K562 (cell line): ENCODE measurements at regions not wholly inside any gene's neighbourhood (a gene's known extent, or its start where the extent isn't known, plus 50 kb on each side); places are given as distances from the start of the nearest gene placed in this dataset.

Experiments used
- ATAC-seq: fragments of 200-7000 bp; cut with Tn5 transposase; 3 replicates; pipeline ENCODE4 v1.9.1; 2020; ENCODE audit warnings: moderate library complexity
- BruUV-seq: library from RNA; stranded (reverse); fragments of 400-500 nt; replicated peaks from 2 replicates; lab custom pipeline; 2021; lab: Mats Ljungman, UMichigan
- CTCF ChIA-PET: fragments of 300-600 bp; formaldehyde crosslinking; extraction: SDS; loops from one replicate; lab custom pipeline; 2021; ENCODE audit warnings: low intra/inter-chr PET ratio; lab: Yijun Ruan, JAX
- POLR2A ChIA-PET: fragments of 300-600, 350-650 bp; sonication (Branson Sonifier 250); formaldehyde crosslinking; extraction: SDS; loops from one replicate; lab custom pipeline; 2021; ENCODE audit warnings: antibody characterized with exemption, inconsistent platforms; lab: Yijun Ruan, JAX
- DNase-seq, 4 experiments: peaks; one replicate each; pipeline versions ENCODE4 v3.0.0 to v3.0.0-alpha.2; 2011 to 2018; ENCODE audit warnings: low spot score in 3 of 4, mixed read lengths in 3 of 4; ENCODE audit errors: extremely low read depth in 1 of 4
- FAIRE-seq: peaks from 2 replicates; lab custom pipeline; 2011; peaks lifted over from hg19 to GRCh38; lab: Jason Lieb, UNC
- H2AFZ ChIP-seq: 2 replicates; pipeline ENCODE4 v1.6.0; 2011; ENCODE audit warnings: low read depth, low read length, control low read depth, inconsistent platforms
- H3K27ac ChIP-seq: fragments of 200-600 bp; 3 replicates; pipeline ENCODE4 v1.8.0; 2011; ENCODE audit warnings: low read depth, mild to moderate bottlenecking, control low read depth, inconsistent platforms, low read length, moderate library complexity, mixed read lengths; ENCODE audit errors: extremely low read depth
- H3K27me3 ChIP-seq, 2 experiments: fragments of 300-600 bp in 1 of 2; 2 replicates in 1 of 2; 3 replicates in 1 of 2; pipeline versions ENCODE4 v1.6.0 to v1.8.0; 2011; ENCODE audit warnings: inconsistent platforms in 2 of 2, low read length in 2 of 2, mild to moderate bottlenecking in 1 of 2, mixed read lengths in 1 of 2, moderate library complexity in 1 of 2; ENCODE audit not compliant: control insufficient read depth in 2 of 2, insufficient read depth in 2 of 2
- H3K36me3 ChIP-seq: fragments of 300-600 bp; 3 replicates; pipeline ENCODE4 v1.8.0; 2011; ENCODE audit warnings: mild to moderate bottlenecking, low read length, inconsistent platforms; ENCODE audit not compliant: control insufficient read depth, insufficient read depth
- H3K4me1 ChIP-seq, 2 experiments: fragments of 200-600 bp in 1 of 2; replicated peaks in 1 of 2; 2 replicates in 1 of 2; 3 replicates in 1 of 2; pipeline versions ENCODE4 v1.5.1 to v1.8.0; 2011; ENCODE audit warnings: inconsistent platforms in 2 of 2, low read length in 2 of 2, mild to moderate bottlenecking in 1 of 2, mixed read lengths in 1 of 2, moderate library complexity in 1 of 2; ENCODE audit not compliant: control insufficient read depth in 2 of 2, insufficient read depth in 2 of 2
- H3K4me2 ChIP-seq: 2 replicates; pipeline ENCODE4 v1.6.1; 2011; ENCODE audit warnings: low read length, control low read depth, inconsistent platforms, mixed read lengths; ENCODE audit not compliant: insufficient read depth
- H3K4me3 ChIP-seq: fragments of 200-600 bp; sonication (generic), shearing (Covaris generic); 2 replicates; pipeline ENCODE4 v1.5.1; 2016; ENCODE audit warnings: control low read depth, inconsistent platforms
- H3K79me2 ChIP-seq: fragments of 200-600 bp; 3 replicates; pipeline ENCODE4 v1.8.0; 2011; ENCODE audit warnings: low read length, inconsistent platforms; ENCODE audit not compliant: control insufficient read depth, insufficient read depth
- H3K9ac ChIP-seq, 2 experiments: 2 replicates each; pipeline versions ENCODE4 v1.6.0 to v1.6.1; 2011; ENCODE audit warnings: low read depth in 2 of 2, low read length in 2 of 2, control low read depth in 1 of 2, inconsistent platforms in 1 of 2, mild to moderate bottlenecking in 1 of 2, mixed read lengths in 1 of 2; ENCODE audit not compliant: insufficient read depth in 1 of 2
- H3K9me1 ChIP-seq: one replicate; pipeline ENCODE4 v1.6.0; 2011; ENCODE audit warnings: inconsistent platforms, mild to moderate bottlenecking, low read length, moderate library complexity; ENCODE audit not compliant: control insufficient read depth, insufficient read depth
- H3K9me3 ChIP-seq: replicated peaks from 2 replicates; pipeline ENCODE4 v1.5.1; 2011; ENCODE audit warnings: low read depth, low read length, inconsistent platforms; ENCODE audit not compliant: control insufficient read depth, insufficient read depth
- H4K20me1 ChIP-seq: replicated peaks from 2 replicates; pipeline ENCODE4 v1.6.1; 2011; ENCODE audit warnings: low read length, inconsistent platforms, mixed read lengths; ENCODE audit not compliant: control insufficient read depth, insufficient read depth
- RAD51 ChIP-seq: fragments of 450-650 bp; IDR thresholded peaks from 2 replicates; pipeline ENCODE4 v1.7.1; 2016; ENCODE audit warnings: low read depth, mild to moderate bottlenecking, borderline replicate concordance
- RB1 ChIP-seq: fragments of 450-650 bp; IDR thresholded peaks from 2 replicates; pipeline ENCODE4 v1.6.1; 2017; ENCODE audit warnings: low read depth, mild to moderate bottlenecking
- SMAD2 ChIP-seq: fragments of 150-350 bp; IDR thresholded peaks from 2 replicates; pipeline ENCODE4 v1.6.1; 2014; ENCODE audit warnings: low read depth, mild to moderate bottlenecking, low read length
- SMAD3 ChIP-seq: fragments of 450-650 bp; formaldehyde crosslinking; conservative IDR thresholded peaks from 2 replicates; pipeline ENCODE4 v1.4.0; 2020; ENCODE audit warnings: mild to moderate bottlenecking
- SP1 ChIP-seq: sonication (generic); formaldehyde crosslinking; IDR thresholded peaks from 2 replicates; pipeline ENCODE4 v1.8.1; 2022; ENCODE audit warnings: mild to moderate bottlenecking, missing genetic modification reagents
- SRSF9 ChIP-seq: fragments of 200-400 bp; formaldehyde crosslinking; IDR thresholded peaks from 2 replicates; pipeline ENCODE4 v1.6.1; 2017; ENCODE audit warnings: low read depth, low read length, borderline replicate concordance
- WHSC1 ChIP-seq: IDR thresholded peaks from one replicate; pipeline ENCODE4 v1.6.1; 2012; ENCODE audit warnings: low read length, control low read depth, inconsistent platforms
- ZFP1 ChIP-seq: fragments of 450-650 bp; formaldehyde crosslinking; IDR thresholded peaks from 2 replicates; pipeline ENCODE4 v1.4.0; 2020; ENCODE audit warnings: mild to moderate bottlenecking, mixed read lengths
- ZNF436 ChIP-seq: fragments of 250-450, 450-650 bp; sonication (Bioruptor Pico); formaldehyde crosslinking; IDR thresholded peaks from 2 replicates; pipeline ENCODE4 v1.7.0; 2020; ENCODE audit warnings: mild to moderate bottlenecking
- WGBS: fragments of 100-300 bp; shearing (Covaris generic); methylation state at CpG from one replicate; pipeline ENCODE4 v1.1.6; 2016; ENCODE audit warnings: low coverage, mixed read lengths; ENCODE audit not compliant: insufficient coverage; ENCODE audit errors: missing lambda C conversion rate; 5-methylcytosine and 5-hydroxymethylcytosine counted together
- in situ Hi-C: fragments of 300-500 bp; cut with MboI; formaldehyde crosslinking; loops from 4 replicates; pipeline ENCODE4 v1.15.0; 2018; ENCODE audit warnings: inconsistent platforms, mixed read lengths
- intact Hi-C: fragments of 100-400 bp; cut with micrococcal nuclease; formaldehyde crosslinking; loops from 2 replicates; pipeline ENCODE4 v1.14.2; 2022
- TF ChIP-seq, protein P1 (sequence below): fragments of 250-450 bp; sonication (Bioruptor Pico); IDR thresholded peaks from 2 replicates; pipeline ENCODE4 v1.9.0; 2021; ENCODE audit warnings: mild to moderate bottlenecking, inconsistent platforms

DNA sequence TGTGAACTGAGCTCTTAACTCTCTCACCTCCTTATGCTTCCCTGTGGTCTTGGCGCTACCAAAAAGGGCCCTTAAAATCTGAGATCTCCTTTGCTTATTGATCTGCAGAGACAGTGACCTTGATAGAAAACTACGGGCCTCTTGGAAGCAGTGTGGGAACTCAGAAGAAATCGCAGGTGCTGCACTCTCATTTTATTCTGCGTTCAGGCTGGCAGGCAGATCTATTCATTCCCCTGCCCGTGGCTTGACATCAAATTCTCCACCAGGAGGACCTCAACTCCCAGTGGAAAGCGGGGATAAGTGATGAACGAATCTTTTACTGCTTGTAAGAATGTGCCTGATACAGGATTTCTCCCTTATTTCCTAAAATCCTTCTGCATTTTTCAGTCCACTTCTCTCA, 143.2 kb upstream of the SEL1L start:
- Histone ChIP-seq H3K27me3 (no peaks in the 10 kb centered on the region), H3K36me3 (no peaks in the 10 kb centered on the region), H3K4me2 (no peak overlapping the region), H4K20me1 (no peaks in the 10 kb centered on the region), H3K9me1 (no peaks in the 10 kb centered on the region), H3K9me3 (no peaks in the 10 kb centered on the region), H2AFZ (no peak overlapping the region), H3K9ac (no peak overlapping the region), H3K4me3 (no peak overlapping the region), H3K79me2 (no peaks in the 10 kb centered on the region), H3K4me1 (no peaks in the 10 kb centered on the region), H3K27ac (no peak overlapping the region)
- WGBS: 0% methylated on average over 7 of the region's 7 CpGs
- ATAC-seq (no peak), DNase-seq (no peak), FAIRE-seq (no peak)
- in situ Hi-C loops (no loop called here), intact Hi-C loops (no loop called here)
- CTCF ChIA-PET: no interaction called here
- POLR2A ChIA-PET: no interaction called here
- TF ChIP-seq ZNF436 (CRISPR knock-in tag): no peak
- no peak for TF ChIP-seq ZFP1 (CRISPR knock-in tag)
- no peak for TF ChIP-seq RB1
- TF ChIP-seq, protein P1, sequence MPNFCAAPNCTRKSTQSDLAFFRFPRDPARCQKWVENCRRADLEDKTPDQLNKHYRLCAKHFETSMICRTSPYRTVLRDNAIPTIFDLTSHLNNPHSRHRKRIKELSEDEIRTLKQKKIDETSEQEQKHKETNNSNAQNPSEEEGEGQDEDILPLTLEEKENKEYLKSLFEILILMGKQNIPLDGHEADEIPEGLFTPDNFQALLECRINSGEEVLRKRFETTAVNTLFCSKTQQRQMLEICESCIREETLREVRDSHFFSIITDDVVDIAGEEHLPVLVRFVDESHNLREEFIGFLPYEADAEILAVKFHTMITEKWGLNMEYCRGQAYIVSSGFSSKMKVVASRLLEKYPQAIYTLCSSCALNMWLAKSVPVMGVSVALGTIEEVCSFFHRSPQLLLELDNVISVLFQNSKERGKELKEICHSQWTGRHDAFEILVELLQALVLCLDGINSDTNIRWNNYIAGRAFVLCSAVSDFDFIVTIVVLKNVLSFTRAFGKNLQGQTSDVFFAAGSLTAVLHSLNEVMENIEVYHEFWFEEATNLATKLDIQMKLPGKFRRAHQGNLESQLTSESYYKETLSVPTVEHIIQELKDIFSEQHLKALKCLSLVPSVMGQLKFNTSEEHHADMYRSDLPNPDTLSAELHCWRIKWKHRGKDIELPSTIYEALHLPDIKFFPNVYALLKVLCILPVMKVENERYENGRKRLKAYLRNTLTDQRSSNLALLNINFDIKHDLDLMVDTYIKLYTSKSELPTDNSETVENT: no peak
- TF ChIP-seq SMAD2: no peak
- no peak for TF ChIP-seq SP1 (CRISPR knock-in tag)
- TF ChIP-seq SMAD3 (CRISPR knock-in tag): no peak
- no peak for TF ChIP-seq SRSF9
- TF ChIP-seq RAD51: no peak
- no peak for TF ChIP-seq WHSC1
- TF ChIP-seq, all 486 proteins: peak for 0
- no TSS peak for BruUV-seq
